ENCODE measurements at regions not wholly inside any gene's neighbourhood (a gene's known extent, or its start where the extent isn't known, plus 50 kb on each side); places are given as distances from the start of the nearest gene placed in this dataset.
A peak's percentile ranks its signal among the peaks of the same experiment; 100 is the strongest.
"Not testable (repeated sequence)": the region's sequence is repeated elsewhere in the genome, so short reads cannot be mapped to it uniquely, and the experiment has no call there.

DNA sequence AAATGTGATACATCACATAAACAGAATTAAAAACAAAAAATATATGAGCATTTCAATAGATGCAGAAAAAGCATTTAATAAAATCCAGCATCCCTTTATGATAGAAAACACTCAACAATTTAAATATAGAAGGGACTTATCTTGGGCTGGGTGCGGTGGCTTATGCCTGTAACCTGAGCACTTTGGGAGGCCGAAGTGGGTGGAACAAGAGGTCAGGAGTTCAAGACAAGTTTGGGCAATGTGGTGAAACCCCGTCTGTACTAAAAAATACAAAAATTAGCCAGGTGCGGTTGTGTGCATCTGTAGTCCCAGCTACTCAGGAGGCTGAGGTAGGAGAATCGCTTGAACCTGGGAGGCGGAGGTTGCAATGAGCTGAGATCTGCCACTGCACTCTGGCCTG, 409.1 kb downstream of the ICE1 start:
- DNase-seq: not testable (repeated sequence)

DNA sequence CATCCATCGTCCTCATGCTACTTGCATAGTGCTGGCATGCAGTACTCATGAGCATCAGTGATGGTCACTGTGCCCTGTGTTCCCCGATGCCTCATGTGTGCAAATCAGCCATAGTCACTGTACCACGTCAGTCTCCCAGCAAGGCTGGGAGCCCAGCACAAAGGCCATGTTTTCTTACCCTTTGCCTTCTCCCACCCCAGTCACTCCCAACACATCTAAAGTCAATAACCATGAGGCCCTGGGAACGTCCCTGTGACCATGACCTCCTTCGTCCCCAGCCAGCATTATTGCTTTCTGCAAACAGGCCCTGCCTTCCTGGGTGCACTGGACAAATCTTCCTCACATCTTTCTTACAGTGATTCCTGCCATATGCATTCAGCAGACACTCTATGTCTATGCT, 406.1 kb downstream of the ICE1 start:
- no peak for DNase-seq

DNA sequence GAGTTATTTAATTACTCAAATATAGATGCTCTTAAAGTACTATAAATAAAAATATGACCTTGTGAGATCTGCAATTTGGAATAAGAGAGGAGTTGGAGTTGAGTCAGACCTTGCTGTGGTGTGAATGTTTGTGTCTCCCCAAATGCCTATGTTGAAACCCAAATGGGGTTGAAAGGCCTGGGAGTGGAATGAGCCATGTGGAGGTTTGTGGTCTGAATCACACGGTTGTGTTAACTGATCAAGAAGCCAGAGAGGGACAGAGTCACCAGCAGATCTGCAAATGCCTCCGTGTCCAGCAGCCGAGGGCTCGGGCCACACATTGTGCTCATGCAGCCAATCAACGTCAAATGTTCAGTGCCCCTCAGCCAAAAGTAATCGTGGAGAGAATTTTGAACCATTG, 404.4 kb downstream of the ICE1 start:
- no peak for DNase-seq

DNA sequence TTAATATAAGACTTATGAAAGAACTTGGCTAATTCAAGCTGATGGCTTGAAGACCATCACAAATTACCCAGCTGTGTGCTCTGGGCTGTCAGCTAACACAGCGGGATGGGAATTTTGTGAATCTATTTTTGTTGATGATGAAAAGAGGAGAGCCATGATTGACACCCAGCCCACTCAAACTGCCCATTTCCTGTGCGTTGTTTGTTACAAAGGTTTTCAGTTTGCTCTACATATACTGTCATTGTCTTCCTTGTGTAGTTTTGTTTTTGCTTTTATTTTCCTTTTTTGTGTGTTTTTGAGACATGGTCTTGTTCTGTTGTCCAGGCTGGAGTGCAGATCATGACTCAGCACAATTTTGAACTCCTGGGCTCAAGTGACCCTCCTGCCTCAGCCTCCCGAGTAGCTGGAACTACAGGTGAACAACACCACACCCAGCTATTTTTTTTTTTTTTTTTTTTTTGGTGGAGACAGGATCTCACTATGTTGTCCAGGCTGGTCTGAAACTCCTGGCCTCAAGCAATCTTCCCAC, 400.3 kb downstream of the ICE1 start:
- DNase-seq: no peak

DNA sequence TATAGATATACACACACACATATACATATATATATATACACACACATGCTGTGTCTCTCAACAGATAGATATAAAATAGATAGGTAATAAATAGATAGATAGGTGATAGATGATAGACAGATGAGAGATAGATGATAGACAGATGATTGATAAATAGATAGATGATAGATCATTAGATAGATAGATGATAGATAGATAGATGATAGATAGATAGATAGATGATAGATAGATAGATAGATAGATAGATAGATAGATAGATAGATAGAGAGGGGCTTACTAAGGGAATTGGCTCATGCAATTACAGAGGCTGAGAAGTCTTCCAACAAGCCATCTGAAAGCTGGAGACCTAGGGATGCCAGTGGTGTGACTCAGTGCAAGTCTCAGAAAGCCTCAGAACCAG, 394.5 kb downstream of the ICE1 start:
- no peak for DNase-seq

DNA sequence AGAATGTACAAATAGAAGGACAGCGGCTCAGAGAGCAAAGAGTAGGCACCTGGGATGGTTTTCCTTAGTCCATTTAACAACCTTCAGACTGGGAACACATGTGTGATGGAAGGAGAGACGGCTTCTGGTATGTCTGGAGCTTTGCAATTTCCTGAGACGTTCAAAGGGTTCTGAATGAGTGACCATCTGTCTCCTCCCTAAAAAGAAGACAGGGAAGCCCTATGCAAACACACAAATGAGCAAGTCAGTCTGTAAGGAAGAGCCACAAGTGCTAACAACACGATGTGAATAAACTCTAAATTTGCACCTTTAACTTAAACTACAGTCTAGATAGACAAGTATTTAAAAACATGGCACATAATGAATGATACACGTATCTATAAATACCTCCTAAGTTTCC, 391.0 kb downstream of the ICE1 start:
- DNase-seq: no peak

DNA sequence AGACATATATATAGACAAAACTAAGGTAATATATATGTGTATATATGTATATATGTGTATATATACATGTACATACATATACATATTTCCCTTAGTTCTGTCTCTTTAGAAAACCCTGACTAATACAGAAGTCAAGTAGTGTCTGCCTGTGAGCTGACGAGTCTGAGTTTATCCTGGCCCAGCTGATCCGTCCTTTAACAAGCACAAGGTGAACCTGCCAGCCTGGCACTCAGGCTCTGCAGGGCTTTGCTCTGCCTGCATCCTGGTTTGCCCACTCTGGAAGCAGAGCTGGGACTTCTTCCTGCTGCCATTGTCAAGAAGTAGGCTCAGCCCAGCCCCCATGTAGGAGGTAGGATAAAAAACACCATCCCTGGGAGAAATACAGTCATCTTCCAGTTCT, 388.0 kb downstream of the ICE1 start:
- DNase-seq: no peak

DNA sequence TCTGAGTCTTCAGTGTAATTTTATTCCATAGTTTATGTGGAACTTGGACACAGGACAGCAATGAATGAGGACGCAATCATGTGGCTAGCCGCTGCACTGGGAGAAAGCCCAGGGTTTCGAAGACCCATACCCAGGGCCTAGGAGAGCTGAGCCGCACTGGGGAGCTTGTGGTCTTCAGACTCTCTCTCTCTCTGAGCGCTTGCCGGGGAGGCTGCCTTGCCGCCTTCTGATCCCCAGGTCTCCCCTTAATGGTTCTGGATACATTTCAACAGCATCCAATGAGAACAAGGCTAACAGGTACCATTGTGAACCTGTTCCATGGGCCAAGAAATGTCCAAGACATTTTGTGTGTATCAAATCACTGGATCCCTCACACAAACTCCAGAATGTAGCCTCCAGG, 383.4 kb downstream of the ICE1 start:
- no peak for DNase-seq

DNA sequence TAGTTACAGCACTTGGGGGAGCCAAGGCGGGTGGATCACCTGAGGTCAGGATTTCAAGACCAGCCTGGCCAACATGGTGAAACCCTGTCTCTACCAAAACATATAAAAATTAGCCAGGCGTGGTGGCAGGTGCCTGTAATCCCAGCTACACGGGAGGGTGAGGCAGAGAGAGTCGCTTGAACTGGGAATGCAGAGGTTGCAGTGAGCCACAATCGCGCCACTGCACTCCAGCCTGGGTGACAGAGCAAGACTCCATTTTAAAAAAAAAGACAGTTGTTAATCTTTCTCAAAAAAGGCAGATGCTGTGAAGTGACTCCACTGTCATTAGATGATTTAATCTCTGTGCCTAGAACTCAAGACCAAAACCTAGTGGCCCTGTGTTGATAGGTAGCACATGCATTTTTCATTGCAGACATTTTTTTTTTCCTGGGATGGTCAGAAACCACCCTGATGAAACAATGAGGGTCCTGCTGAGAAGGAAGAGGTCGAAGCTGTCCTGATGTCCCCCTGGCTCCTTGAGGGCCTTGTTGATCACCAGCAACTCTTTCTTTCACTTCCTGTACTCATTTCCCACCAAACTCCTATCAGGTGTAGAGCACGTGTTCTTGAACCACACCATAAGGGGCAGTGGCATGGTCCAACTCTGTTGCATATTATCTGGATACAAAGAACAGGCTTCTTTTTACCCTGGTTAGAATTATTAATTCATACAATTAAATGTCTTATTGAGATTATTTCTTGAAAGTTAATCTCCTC, 382.2 kb downstream of the ICE1 start:
- DNase-seq: no peak

DNA sequence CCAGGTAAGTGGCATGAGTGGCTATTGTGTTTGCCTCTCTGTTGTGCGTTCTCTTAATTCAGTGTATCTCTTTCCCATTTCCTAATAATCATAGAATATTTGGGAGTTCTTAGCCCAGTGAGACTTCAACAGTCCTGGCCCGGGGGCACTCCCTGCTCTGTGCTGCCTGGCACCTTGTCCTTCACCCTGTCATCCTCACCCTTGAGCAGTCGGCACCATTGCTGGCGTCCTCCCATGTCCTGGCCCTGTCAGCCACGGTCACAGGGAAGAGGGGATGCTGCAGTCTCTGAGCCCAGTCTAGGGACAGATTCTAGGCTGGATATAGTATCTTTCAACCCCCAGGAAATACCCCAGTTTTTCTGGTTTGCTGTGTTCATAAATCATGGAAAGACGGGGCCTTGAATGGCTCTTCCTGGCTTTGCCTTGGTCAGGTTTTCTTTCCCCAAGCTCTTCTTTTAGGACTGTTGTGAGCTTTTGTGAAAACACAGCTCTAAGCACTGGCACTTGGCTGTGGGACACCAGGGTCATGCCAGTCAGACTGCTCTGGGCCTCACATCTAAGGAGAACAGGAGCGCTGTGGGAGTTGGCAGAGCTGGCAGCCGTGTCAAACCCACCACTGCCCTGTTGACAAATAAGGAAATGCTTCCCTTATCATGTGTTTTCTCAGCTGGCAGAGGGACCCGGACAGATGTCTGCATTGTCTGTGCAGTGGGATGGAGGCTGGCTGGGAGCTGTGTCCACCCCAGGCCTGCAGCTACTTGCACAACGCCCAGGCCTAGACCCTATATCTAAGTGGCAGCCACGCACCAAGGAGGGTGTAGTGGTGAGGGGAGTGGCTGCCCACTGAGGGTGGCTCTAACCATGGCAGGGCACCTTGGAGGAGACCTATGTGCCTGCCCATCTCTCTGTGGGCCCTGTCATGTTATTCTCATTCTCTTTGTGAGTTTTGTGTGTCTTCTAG, 378.6 kb downstream of the ICE1 start:
- no peak for DNase-seq

DNA sequence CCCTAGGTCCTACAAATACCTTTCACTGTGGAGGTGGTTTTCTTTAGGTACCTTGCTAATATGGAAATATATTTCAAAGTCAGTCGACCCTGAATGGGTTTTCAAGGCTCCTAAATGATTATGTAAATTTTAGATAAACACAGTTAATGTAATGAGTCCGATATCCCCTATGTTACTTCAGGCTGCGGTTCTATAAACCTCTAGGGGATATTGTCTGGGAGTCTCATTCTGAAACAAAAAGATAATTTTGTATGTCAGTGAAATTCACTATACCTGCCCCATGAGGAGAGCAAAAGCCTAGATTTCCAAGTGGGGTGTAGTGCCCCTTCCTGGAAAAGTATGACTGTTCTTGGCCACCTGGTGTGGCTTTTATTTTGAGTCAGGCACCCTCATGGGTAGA, 377.3 kb downstream of the ICE1 start:
- DNase-seq: no peak

DNA sequence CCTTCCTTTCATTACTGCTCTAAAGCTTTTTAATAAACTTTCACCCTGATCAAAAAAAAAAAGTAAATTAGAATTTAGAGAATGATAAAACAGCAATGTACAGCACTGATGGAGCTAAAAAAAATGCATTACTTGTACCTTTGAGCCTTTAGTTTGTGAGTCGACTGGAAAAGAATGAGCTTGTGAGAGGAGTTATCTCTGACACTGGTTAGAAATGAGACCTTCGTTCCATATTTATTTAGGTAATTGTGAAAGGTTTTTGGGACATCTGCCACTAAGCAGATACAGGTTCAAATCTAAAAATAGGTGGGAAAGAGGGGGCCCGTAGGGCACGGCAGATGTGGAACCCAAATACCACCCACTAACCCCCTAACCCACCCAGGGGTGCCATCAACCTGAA, 376.8 kb downstream of the ICE1 start:
- no peak for DNase-seq

DNA sequence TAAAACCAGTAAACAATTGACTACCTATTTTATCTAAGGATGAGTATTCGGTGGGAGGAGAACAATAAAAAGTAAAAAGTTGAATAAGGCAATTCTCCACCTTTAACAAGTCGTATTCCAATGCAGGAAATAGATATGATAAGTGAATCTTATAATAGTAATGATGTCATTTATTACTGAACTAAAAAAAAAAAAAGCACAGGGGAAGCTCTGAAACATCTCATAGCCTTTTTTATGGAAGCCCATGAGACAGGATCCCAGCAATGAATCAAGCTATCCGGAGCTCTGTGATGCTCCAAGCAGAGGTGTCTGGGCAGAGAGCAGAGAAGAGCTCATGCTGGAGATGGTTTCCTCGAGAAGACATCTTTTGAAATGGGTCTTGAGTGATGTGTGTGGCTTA, 376.0 kb downstream of the ICE1 start:
- DNase-seq: no peak

DNA sequence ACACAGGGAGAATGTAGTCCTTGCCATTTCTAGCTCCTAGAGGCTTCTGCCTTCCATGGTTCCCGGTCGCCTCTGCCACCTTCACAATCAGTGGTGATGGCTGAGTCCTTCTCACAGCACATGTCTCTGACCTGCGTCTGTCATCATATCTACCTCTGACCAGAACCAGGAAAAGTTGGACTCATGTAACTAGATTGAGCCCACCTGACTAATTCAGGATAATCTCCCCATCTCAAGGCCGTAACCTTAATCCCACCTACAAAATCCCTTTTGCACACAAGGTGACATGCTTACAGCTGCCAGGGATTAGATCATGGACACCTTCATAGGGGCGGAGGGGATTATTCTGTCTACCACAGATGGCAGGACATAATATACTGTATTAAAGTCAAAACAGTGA, 375.6 kb downstream of the ICE1 start:
- DNase-seq: peak; percentile 83

DNA sequence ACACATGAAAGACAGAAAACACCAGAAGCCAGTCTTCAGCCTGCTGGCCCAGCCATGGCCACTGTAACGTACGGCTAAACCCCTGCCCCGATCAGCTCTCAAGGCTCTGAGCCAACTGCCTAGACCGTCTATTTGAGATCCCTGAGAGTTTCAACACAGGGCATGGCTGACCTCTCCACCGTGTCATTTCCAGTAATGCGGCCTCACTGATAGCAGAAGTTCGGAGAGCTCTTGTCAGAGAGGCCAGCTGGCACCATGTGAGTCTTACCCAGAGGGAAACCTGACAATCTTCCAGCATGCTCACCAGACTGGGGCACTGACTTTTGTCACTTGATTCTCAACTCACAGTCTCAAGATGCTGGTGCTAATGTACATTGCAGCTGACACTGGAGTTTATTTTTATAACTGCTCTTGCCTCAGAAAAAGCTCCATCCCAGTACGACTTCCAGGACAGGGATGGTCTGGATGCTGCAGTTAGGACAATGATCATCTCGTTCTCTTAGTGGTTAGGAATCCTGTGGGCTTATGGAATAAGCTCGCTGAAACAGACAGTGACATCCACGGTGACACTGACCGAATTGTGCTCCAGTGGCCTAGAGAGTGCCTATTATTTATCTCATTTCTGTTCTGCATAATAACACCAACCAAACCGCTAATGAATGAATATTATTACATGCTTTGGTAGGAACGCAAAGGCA, 372.7 kb downstream of the ICE1 start:
- DNase-seq: peak; percentile 81

DNA sequence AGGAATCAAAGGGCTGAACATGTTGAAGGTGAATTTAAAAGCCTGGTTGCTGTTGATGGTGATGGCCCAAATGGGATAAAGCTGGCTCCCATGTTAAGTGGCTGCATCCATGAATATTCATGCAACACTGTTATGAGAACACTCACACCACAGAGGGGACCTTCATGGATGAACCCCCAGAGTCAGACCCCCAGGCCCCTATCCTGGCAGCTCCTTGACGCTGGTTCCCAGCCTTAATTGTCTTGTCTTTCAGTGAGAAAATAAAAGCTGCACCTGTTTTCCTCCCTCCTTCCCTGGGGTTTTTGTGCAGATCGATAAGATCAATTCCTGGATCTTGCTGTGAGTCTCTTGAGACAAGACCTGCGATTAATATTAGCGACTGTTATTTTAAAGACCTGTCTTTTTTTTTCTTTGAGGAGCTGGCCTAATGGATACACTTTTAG, 371.7 kb downstream of the ICE1 start:
- no peak for DNase-seq

DNA sequence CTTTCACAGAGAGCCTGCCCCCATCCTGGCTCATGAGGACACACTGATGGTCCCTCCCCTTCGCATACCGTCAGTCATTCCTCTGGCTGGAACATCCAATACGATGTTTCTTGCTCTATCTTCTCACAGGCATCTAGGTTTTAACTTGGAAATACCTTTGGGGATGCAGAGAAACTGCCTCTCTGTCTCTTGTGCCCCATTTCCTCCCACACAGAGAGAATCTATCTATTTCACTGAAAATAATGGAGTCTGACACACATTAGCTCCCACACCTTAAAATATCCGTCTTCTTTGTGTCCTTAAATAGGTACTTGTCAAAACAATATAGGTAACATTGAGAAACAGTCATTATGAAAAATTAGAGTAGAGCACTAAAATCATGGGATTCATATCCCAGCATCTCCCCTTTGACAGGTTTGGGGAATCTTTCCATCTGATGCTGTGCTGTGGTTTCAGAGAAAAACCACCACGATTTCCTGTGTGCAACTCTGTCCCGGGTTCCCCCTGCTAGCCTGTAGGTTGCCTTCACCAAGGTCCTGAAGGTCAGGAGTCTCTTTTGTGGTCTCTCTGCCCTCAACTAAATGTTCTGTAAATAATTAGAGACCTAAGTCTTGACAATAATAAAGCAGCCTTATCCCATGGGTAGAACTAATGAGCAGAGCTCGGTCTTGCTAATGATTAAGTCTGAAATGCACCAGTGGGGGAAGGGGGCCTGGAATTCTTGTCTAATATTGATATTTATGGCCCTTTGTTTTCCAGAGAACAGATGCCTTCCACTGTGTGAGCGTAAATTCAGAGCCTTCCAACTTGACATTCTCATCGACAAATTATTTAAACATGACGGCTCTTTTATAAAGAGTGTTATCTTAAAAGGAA, 371.0 kb downstream of the ICE1 start:
- no peak for DNase-seq

DNA sequence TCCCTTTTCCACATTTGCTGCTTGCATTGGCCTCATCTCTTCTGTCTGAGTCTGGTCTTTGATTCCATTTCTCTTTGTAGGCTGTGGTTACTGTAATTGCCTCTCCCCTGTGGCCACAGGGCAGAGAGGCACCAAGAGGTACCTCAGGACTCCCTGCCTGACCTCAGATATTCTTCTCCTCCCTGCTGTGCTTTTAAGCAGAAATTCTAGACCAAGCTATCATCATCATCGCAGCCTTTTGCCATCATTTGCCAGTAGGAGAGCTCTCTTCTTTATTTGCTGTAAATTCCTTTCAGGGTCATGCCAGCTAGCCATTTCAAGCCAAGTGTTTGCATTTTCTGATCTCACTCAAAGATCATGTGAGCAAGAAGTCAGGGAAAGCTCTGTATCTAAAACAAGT, 369.6 kb downstream of the ICE1 start:
- DNase-seq: no peak

DNA sequence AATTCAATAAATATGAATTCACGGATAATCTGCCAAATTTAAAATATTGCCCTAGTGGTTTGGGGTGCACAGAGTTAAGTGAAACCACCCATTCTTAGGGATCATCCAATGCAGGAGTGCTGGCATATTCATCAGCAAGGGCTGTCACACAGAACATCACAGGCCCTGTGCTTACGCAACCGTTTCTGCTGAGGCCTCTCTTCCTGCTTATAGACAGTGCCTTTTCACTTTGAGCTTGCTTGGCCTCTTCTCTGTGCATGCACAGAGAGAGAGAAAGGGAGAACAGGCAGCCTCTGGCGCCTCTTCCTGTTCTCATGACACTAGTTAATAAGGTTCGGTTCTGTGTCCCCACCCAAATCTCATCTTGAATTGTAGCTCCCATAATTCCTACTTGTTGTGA, 366.3 kb downstream of the ICE1 start:
- no peak for DNase-seq

DNA sequence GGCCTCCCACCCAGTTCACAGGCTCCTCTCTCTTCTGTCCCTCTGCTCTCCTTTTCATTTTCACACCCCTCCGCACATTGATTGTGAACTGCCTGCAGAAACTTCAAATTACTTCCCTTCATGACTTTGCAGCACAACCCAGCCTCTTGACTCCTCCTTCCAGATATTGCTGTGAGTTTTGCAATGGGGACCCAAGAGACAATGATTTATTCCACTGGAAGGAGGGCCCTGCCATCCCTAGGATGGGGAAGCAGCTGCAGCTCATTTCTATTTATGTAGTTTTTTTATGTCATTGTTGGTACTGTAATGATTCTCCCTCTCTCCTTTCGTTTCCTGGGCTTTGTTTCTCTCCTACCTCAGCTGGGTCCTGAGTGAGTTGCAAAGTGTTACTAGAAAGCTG, 364.9 kb downstream of the ICE1 start:
- no peak for DNase-seq

DNA sequence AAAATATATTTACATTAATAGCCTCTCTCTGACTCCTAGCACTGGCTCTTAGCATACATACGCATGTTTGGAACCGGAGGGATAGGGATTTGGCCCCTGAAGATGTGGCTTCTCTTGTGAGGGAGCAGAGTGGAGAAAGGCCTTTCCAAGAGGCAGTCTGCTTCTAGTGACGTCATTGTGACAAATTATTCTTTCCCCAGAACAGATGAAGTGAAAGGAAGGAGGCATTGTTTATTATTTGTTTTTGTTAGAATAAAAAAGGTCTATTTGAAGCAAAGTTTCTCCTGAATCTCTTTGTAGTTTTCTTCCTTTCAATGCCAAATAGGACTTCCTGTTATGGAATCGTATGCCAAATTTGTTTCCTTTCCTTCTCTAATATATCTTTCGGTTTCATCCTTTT, 361.6 kb downstream of the ICE1 start:
- no peak for DNase-seq

DNA sequence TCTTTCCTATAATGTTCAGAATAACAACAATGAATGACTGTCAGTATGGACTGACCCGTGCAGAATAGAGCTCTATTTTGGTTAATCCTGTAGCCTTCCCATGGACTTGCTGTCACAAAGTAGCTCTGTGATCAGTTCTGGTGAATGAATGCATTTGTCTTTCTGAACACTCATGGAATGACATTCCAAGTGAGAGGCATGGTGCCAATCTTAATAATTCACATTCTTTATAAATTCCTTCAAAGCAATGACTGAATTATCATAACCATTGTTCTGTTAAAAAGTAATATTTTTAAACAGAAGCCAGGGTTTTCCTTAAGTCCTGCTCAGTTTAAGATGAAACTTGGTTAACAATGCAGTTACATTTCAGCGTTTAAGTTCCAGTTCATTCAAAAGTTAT, 360.5 kb downstream of the ICE1 start:
- DNase-seq: no peak
